NT2/D1 (cell line): ENCODE measurements at regions not wholly inside any gene's neighbourhood (a gene's known extent, or its start where the extent isn't known, plus 50 kb on each side); places are given as distances from the start of the nearest gene placed in this dataset.

ENCODE experiments used
- DNase-seq: peaks from one replicate; pipeline ENCODE4 v3.0.0-alpha.2; 2011; ENCODE audit warnings: low read depth, low spot score
- H3K27me3 ChIP-seq: 2 replicates; pipeline ENCODE4 v1.6.0; 2011; ENCODE audit warnings: mild to moderate bottlenecking; ENCODE audit not compliant: insufficient read length, insufficient read depth
- H3K36me3 ChIP-seq: 2 replicates; pipeline ENCODE4 v1.6.1; 2011; ENCODE audit warnings: mild to moderate bottlenecking, low read length, mixed read lengths; ENCODE audit not compliant: insufficient read depth, insufficient read length
- H3K4me1 ChIP-seq: 2 replicates; pipeline ENCODE4 v1.5.1; 2011; ENCODE audit not compliant: insufficient read depth, insufficient read length
- H3K4me3 ChIP-seq: 2 replicates; pipeline ENCODE4 v1.5.1; 2011; ENCODE audit warnings: low read depth; ENCODE audit not compliant: insufficient read length
- H3K9ac ChIP-seq: 2 replicates; pipeline ENCODE4 v1.6.0; 2011; ENCODE audit warnings: low read depth; ENCODE audit not compliant: insufficient read length
- H3K9me3 ChIP-seq: 2 replicates; pipeline ENCODE4 v1.5.1; 2011; ENCODE audit warnings: mild to moderate bottlenecking, low read length; ENCODE audit not compliant: insufficient read depth
- SUZ12 ChIP-seq: IDR thresholded peaks from 2 replicates; pipeline ENCODE4 v1.6.1; 2011; ENCODE audit not compliant: insufficient read length, insufficient read depth; ENCODE audit errors: extremely low read depth
- YY1 ChIP-seq: IDR thresholded peaks from 2 replicates; pipeline ENCODE4 v1.6.1; 2011; ENCODE audit not compliant: insufficient read length, insufficient read depth
- ZNF274 ChIP-seq: IDR thresholded peaks from 2 replicates; pipeline ENCODE4 v1.6.1; 2011; ENCODE audit warnings: mild to moderate bottlenecking, low read depth, low read length

DNA sequence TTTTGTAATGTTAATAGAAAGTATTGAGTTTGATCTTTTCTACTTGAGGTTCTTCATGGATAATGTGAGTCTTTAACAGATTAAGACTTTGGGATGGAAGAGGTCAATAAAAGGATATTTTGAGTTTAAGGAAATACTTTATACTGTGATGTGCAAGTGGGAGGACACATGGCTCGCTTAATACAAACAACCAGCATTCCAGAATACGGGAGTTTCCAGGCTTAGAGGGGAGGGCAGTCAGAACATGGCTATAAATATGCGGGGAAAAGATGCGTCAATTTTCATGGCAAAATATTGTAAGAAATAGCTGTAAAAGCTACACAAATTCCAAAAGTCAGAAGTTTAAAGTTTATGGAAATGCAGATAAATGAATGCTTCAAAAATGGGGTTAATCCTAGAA is 192.3 kb downstream of the AASDH start:
- Histone ChIP-seq H3K4me3 (no peak overlapping the region), H3K36me3 (no peaks in the 10 kb centered on the region), H3K4me1 (no peaks in the 10 kb centered on the region), H3K9ac (no peak overlapping the region), H3K27me3 (no peaks in the 10 kb centered on the region), H3K9me3 (no peaks in the 10 kb centered on the region)
- DNase-seq: no peak
- TF ChIP-seq ZNF274 (no peak), YY1 (no peak), SUZ12 (no peak)

DNA sequence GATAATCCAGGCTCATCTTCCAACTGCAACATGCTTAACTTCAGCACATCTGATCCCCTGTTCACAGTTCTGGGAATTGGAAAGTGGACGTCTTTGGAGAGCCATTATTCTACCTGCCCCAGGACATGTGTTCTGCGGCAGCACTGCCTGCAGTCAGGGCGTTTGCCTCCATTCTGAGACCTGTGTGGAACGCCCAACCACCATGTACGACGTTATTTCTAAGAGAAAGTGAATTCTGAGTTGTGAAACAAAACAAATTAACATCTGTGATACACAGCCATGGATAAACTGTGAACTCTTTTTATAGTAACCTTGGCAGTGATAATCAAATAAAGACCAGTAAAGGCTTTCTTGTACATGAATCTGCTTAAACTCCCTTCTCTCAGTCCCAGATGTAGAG is 195.8 kb downstream of the AASDH start:
- H3K4me1 ChIP-seq: no peaks in the 10 kb centered on the region
- TF ChIP-seq SUZ12: no peak
- TF ChIP-seq YY1: no peak
- TF ChIP-seq ZNF274: no peak
- no peaks in the 10 kb centered on the region for H3K36me3 ChIP-seq
- DNase-seq: no peak
- H3K9ac ChIP-seq: no peak overlapping the region
- H3K9me3 ChIP-seq: no peaks in the 10 kb centered on the region
- H3K4me3 ChIP-seq: no peak overlapping the region
- no peaks in the 10 kb centered on the region for H3K27me3 ChIP-seq

GRCh38 chr4:56187688-56188087 is 199.6 kb downstream of the AASDH start:
- Histone ChIP-seq H3K9me3 (no peaks in the 10 kb centered on the region), H3K27me3 (no peaks in the 10 kb centered on the region), H3K4me1 (no peaks in the 10 kb centered on the region), H3K9ac (no peak overlapping the region), H3K36me3 (no peaks in the 10 kb centered on the region), H3K4me3 (no peak overlapping the region)
- DNase-seq: no peak
- TF ChIP-seq SUZ12 (no peak), ZNF274 (no peak)

GRCh38 chr4:56186808-56187523 is 200.3 kb downstream of the AASDH start:
- no peak for DNase-seq

GRCh38 chr4:56185901-56186300 is 201.4 kb downstream of the AASDH start:
- H3K4me1 ChIP-seq: no peaks in the 10 kb centered on the region
- H3K4me3 ChIP-seq: no peak overlapping the region
- H3K9me3 ChIP-seq: no peaks in the 10 kb centered on the region
- TF ChIP-seq SUZ12: no peak
- no peak for TF ChIP-seq YY1
- no peaks in the 10 kb centered on the region for H3K36me3 ChIP-seq
- H3K9ac ChIP-seq: no peak overlapping the region
- no peak for DNase-seq
- no peaks in the 10 kb centered on the region for H3K27me3 ChIP-seq

More at GRCh38 chr4:56186808-56187523, 200.3 kb downstream of the AASDH start:
- no peak overlapping the region for H3K4me3 ChIP-seq
- no peaks in the 10 kb centered on the region for H3K36me3 ChIP-seq
- H3K4me1 ChIP-seq: no peaks in the 10 kb centered on the region
- TF ChIP-seq YY1: no peak
- no peak for TF ChIP-seq ZNF274
- TF ChIP-seq SUZ12: no peak
- H3K9me3 ChIP-seq: no peaks in the 10 kb centered on the region
- H3K27me3 ChIP-seq: no peaks in the 10 kb centered on the region
- H3K9ac ChIP-seq: no peak overlapping the region

DNA sequence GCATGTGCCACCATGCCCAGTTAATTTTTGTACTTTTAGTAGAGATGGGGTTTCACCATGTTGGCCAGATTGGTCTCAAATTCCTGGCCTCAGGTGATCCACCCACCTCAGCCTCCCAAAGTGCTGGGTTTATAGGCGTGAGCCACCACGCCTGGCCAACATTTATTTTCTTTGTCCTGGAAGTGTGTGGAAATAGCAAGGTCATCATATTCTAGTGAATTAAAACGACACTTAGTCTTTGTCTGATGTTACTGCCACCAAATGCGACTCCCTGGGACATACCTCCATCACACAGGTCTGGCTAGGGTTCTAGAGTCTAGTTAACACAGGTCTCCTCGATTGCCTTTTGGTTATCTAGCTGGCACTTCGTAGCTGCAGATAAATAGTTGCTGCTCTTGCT is 203.1 kb downstream of the AASDH start:
- no peaks in the 10 kb centered on the region for H3K27me3 ChIP-seq
- H3K4me3 ChIP-seq: no peak overlapping the region
- no peak overlapping the region for H3K9ac ChIP-seq
- no peak for DNase-seq
- no peaks in the 10 kb centered on the region for H3K4me1 ChIP-seq
- no peaks in the 10 kb centered on the region for H3K9me3 ChIP-seq
- H3K36me3 ChIP-seq: no peaks in the 10 kb centered on the region
- TF ChIP-seq YY1: no peak
- TF ChIP-seq SUZ12: no peak
- no peak for TF ChIP-seq ZNF274

GRCh38 chr4:56183344-56183959 is 203.8 kb downstream of the AASDH start:
- TF ChIP-seq ZNF274: no peak
- TF ChIP-seq SUZ12: no peak
- no peak for TF ChIP-seq YY1
- Histone ChIP-seq H3K9ac (no peak overlapping the region), H3K4me1 (no peaks in the 10 kb centered on the region), H3K9me3 (no peaks in the 10 kb centered on the region), H3K36me3 (no peaks in the 10 kb centered on the region), H3K27me3 (no peaks in the 10 kb centered on the region), H3K4me3 (no peak overlapping the region)
- no peak for DNase-seq
